Fibroblast of lung (primary cell): ENCODE measurements at regions not wholly inside any gene's neighbourhood (a gene's known extent, or its start where the extent isn't known, plus 50 kb on each side); places are given as distances from the start of the nearest gene placed in this dataset.
"Not testable (repeated sequence)": the region's sequence is repeated elsewhere in the genome, so short reads cannot be mapped to it uniquely, and the experiment has no call there.

Experiments used
- DNase-seq, 2 donors: peaks; one replicate each; pipeline versions ENCODE4 v3.0.0 to v3.0.0-alpha.2; 2010; ENCODE audit warnings: low read depth in 2 of 2
- H2AFZ ChIP-seq: 2 replicates; pipeline ENCODE4 v1.5.1; 2012; ENCODE audit warnings: low read length, control low read depth, inconsistent platforms
- H3K27ac ChIP-seq: 2 replicates; pipeline ENCODE4 v1.5.1; 2011; ENCODE audit warnings: low read length, control low read depth; ENCODE audit not compliant: insufficient read depth
- H3K27me3 ChIP-seq: 2 replicates; pipeline ENCODE4 v1.5.1; 2011; ENCODE audit warnings: mild to moderate bottlenecking, low read length; ENCODE audit not compliant: control insufficient read depth, insufficient read depth
- H3K36me3 ChIP-seq: 2 replicates; pipeline ENCODE4 v1.5.1; 2011; ENCODE audit warnings: low read length; ENCODE audit not compliant: control insufficient read depth, insufficient read depth
- H3K4me1 ChIP-seq: 2 replicates; pipeline ENCODE4 v1.5.1; 2011; ENCODE audit warnings: low read length; ENCODE audit not compliant: control insufficient read depth, insufficient read depth; ENCODE audit errors: extremely low read depth
- H3K4me2 ChIP-seq: 2 replicates; pipeline ENCODE4 v1.5.1; 2011; ENCODE audit warnings: low read length, control low read depth; ENCODE audit not compliant: insufficient read depth; ENCODE audit errors: extremely low read depth
- H3K4me3 ChIP-seq, 4 experiments: fragments of 200-600 bp in 1 of 4; sonication (generic) in 1 of 4; replicated peaks in 1 of 4; 2 replicates each; pipeline ENCODE4 v1.5.1; 2011 to 2016; ENCODE audit warnings: low read length in 4 of 4, low read depth in 3 of 4, mild to moderate bottlenecking in 3 of 4, control low read depth in 2 of 4, inconsistent platforms in 1 of 4, mixed read lengths in 1 of 4; ENCODE audit not compliant: insufficient read depth in 1 of 4; ENCODE audit errors: control extremely low read depth in 1 of 4
- H3K79me2 ChIP-seq: 2 replicates; pipeline ENCODE4 v1.5.1; 2012; ENCODE audit warnings: mild to moderate bottlenecking, low read length, inconsistent platforms; ENCODE audit not compliant: control insufficient read depth, insufficient read depth
- H3K9ac ChIP-seq: 2 replicates; pipeline ENCODE4 v1.5.1; 2011; ENCODE audit warnings: mild to moderate bottlenecking, low read length, control low read depth; ENCODE audit not compliant: insufficient read depth
- H3K9me3 ChIP-seq: 2 replicates; pipeline ENCODE4 v1.5.1; 2012; ENCODE audit warnings: low read depth, low read length; ENCODE audit not compliant: control insufficient read depth, insufficient read depth
- H4K20me1 ChIP-seq: 2 replicates; pipeline ENCODE4 v1.5.1; 2011; ENCODE audit warnings: low read length; ENCODE audit not compliant: control insufficient read depth, insufficient read depth; ENCODE audit errors: extremely low read depth
- CTCF ChIP-seq, 2 donors: IDR thresholded peaks in 1 of 2; conservative IDR thresholded peaks in 1 of 2; 1 replicate in 1 of 2; 2 replicates in 1 of 2; pipeline ENCODE4 v1.5.1; 2011 to 2012; ENCODE audit warnings: low read length in 2 of 2, control low read depth in 1 of 2, inconsistent platforms in 1 of 2, low read depth in 1 of 2, mild to moderate bottlenecking in 1 of 2
- EZH2 ChIP-seq: IDR thresholded peaks from 2 replicates; pipeline ENCODE4 v1.5.1; 2012; ENCODE audit warnings: low read length, control low read depth, mild to moderate bottlenecking; ENCODE audit errors: missing control alignments

- no peaks in the 10 kb centered on the region for H3K79me2 ChIP-seq
- no peak overlapping the region for H3K9ac ChIP-seq
- H3K9me3 ChIP-seq, result no peaks in the 10 kb centered on the region
- DNase-seq, result peak; percentile 40 to 69
- H3K4me3 ChIP-seq, result no peak overlapping the region
- no peak overlapping the region for H3K27ac ChIP-seq
- peaks cover 2% of the 10 kb centered on the region for H3K4me1 ChIP-seq
- no peaks in the 10 kb centered on the region for H3K27me3 ChIP-seq
- TF ChIP-seq EZH2, result no peak
- TF ChIP-seq CTCF (conservative IDR thresholded peaks at IDR 0.05 in 1 of 2, IDR thresholded peaks at IDR 0.05 in 1 of 2; ENCODE audit: low read depth in 1 of 2, low read length in 2 of 2), result no peak
- H3K4me2 ChIP-seq, result no peak overlapping the region
- H4K20me1 ChIP-seq, result no peaks in the 10 kb centered on the region
- no peaks in the 10 kb centered on the region for H3K36me3 ChIP-seq
- H2AFZ ChIP-seq, result peak overlapping the region; percentile 38
Observed at GRCh38 chr7:119964788-119965542, 308.0 kb upstream of the KCND2 start.

DNA sequence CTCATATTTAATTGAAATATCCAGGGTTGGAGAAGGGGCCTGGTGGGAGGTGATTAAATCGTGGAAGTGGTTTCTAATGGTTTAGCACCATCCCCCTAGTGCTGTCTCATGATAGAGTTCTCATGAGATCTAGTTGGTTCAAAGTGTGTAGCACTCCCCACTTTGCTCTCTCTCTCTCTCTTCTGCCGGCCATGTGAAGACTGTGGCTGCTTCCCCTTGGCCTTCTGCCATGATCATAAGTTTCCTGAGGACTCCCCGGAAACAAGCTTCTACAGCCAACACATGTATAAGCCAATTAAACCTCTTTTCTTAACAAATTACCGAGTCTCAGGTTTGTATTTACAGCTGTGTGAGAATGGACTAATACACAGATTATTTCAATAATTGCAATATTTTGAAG lies 305.8 kb upstream of the KCND2 start:
- H3K4me2 ChIP-seq, result no peak overlapping the region
- H3K9me3 ChIP-seq, result no peaks in the 10 kb centered on the region
- H3K36me3 ChIP-seq, result no peaks in the 10 kb centered on the region
- peaks cover 5% of the 10 kb centered on the region for H3K4me1 ChIP-seq
- H3K79me2 ChIP-seq, result no peaks in the 10 kb centered on the region
- no peaks in the 10 kb centered on the region for H4K20me1 ChIP-seq
- TF ChIP-seq CTCF (conservative IDR thresholded peaks at IDR 0.05 in 1 of 2, IDR thresholded peaks at IDR 0.05 in 1 of 2; ENCODE audit: low read depth in 1 of 2, low read length in 2 of 2), result no peak
- no peak for TF ChIP-seq EZH2
- no peak overlapping the region for H3K4me3 ChIP-seq
- DNase-seq, result no peak
- no peaks in the 10 kb centered on the region for H3K27me3 ChIP-seq
- H3K9ac ChIP-seq, result no peak overlapping the region
- no peak overlapping the region for H3K27ac ChIP-seq
- H2AFZ ChIP-seq, result no peak overlapping the region

DNA sequence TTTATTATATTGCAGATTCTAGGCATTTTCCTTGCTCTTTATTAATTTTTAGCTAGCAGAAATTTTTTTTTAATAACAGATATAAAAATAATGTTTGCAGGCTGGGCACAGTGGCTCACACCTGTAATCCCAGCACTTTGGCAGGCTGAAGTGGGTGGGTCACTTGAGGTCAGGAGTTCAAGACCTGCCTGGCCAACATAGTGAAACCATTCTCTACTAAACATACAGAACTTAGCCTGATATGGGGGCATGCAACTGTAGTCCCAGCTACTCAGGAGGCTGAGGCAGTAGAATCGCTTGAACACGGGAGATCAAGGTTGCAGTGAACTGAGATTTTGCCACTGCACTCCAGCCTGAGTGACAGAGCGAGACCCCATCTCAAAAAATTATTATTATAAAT lies 304.6 kb upstream of the KCND2 start:
- H3K9me3 ChIP-seq, H3K36me3 ChIP-seq, H3K79me2 ChIP-seq, H4K20me1 ChIP-seq, H3K4me3 ChIP-seq, H2AFZ ChIP-seq, H3K27ac ChIP-seq, H3K4me1 ChIP-seq, DNase-seq, H3K27me3 ChIP-seq, H3K9ac ChIP-seq, H3K4me2 ChIP-seq: not testable (repeated sequence)
